Ramos (cell line): ENCODE measurements at regions not wholly inside any gene's neighbourhood (a gene's known extent, or its start where the extent isn't known, plus 50 kb on each side); places are given as distances from the start of the nearest gene placed in this dataset.
"Not testable (repeated sequence)": the region's sequence is repeated elsewhere in the genome, so short reads cannot be mapped to it uniquely, and the experiment has no call there.

Experiments
- in situ Hi-C: fragments of 300-500 bp; cut with MboI; formaldehyde crosslinking; loops from one replicate; pipeline ENCODE4 v1.14.3; 2022; ENCODE audit warnings: low sequenced_read_pairs; ENCODE audit not compliant: unreplicated experiment

GRCh38 chr4:175273995-175274753 is 356.0 kb downstream of the ADAM29 start:
- in situ Hi-C loops = no loop called here

- in situ Hi-C loops = no loop called here
These were observed 359.7 kb downstream of the ADAM29 start for GRCh38 chr4:175277816-175278215.

DNA sequence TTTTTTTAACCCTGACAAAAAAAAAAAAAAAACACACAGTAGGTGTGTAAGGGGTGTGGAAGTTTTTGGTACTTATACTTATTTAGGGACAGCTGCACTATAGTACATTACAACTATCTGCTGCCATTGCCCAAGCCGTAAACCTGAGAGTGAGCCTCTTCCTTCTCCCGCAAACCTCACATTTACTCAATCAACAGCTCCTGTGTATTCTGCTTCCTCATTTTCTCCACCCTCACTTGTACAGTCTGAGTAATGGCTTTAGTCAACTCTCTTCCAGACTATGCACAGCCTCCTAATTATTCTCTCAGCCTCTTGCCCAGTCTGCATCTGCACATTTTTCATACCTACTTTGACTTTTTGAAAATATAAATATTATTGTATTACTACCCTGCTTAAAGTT is 362.0 kb downstream of the ADAM29 start:
- in situ Hi-C loops = no loop called here

GRCh38 chr4:175281894-175282293 is 363.7 kb downstream of the ADAM29 start:
- in situ Hi-C loops = no loop called here

- in situ Hi-C loops = no loop called here
These were observed 364.2 kb downstream of the ADAM29 start for GRCh38 chr4:175282407-175282806.

DNA sequence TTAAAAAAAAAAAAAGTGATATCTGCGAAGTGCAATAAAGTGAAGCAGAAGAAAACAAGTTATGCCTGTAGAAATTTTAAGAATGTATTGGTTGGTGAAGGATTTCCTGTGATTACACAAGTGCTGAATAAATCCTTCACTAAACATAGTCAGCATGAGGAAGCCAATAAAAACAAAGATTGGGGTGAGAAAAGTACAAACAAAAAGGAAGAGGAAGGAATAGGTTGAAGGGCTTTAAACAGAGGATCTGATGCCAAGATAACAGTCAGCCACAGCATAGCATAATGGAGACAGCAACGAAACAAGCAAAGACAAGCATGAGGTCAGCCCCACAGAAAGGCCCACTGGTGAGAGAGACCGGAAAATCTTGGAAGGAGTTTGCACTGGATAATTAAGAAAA is 372.2 kb downstream of the ADAM29 start:
- in situ Hi-C loops = no loop called here

DNA sequence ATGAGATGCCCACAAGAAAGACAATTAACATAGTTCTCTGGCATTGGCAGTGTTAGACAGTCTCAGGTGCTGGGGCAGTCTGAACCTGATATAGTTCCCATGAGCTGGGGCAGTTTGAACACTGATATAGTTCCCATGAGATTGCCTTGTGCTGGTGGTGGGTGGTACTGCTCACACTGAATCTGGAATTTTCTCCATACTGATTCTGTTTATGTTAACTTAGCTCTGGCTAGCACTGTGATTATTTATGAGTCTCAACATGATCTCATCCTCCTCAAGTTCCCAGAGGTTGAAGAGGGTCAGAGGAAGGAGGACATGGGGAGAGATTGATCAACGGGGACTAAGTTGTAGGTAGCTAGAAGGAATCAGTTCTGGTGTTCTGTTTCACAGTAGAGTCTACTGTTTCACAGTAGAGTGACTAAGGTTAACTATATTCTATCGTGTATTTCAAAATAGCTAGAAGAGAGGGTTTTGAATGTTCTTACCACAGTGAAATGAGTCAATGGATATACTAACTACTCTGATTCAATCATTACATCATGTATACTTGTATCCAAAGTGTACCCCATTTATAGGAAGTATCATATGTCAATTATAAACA is 379.9 kb downstream of the ADAM29 start:
- in situ Hi-C loops = no loop called here

GRCh38 chr4:175306436-175306835 is 388.3 kb downstream of the ADAM29 start:
- in situ Hi-C loops = no loop called here

DNA sequence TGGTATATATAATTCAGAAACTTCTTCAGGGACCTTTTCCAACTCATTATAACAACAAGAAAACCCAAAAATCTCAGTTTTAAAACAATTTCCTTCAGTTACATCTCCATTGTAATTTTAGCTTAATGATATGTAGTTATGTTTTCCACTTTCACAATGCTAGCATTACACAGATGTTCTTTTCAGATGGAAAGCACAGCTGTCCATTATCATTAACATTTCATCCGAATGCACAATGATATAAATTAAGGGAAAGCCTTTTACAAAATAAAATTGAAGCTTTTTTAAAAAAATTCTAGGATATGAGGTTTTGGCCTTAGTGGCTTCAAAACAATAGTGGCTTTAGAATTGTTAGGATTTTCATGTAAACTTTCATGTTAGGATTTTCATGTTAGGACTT is 389.2 kb downstream of the ADAM29 start:
- in situ Hi-C loops = no loop called here

- in situ Hi-C loops = no loop called here
These were observed 390.1 kb downstream of the ADAM29 start for GRCh38 chr4:175308236-175308635.

DNA sequence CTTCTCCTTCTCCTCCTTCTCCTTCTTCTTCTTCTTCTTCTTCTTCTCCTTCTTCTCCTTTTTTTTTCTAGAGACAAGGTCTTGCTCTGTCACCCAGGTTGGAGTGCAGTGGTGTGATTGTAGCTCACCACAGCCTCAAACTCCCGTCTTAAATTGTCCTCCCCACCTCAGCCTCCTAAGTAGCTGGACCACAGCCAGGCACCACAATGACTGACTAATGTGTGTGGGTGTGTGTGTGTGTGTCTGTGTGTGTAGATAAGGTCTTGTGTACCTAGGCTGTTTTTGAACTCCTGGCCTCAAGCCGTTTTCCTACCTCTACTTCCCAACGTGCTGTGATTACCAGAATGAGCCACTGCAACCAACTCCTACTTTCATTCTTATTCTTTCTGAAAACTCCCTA is 390.9 kb downstream of the ADAM29 start:
- in situ Hi-C loops = no loop called here

- in situ Hi-C loops = no loop called here
These were observed 407.1 kb downstream of the ADAM29 start for GRCh38 chr4:175325230-175325629.

GRCh38 chr4:175326796-175327195 is 408.6 kb downstream of the ADAM29 start:
- in situ Hi-C loops = no loop called here

DNA sequence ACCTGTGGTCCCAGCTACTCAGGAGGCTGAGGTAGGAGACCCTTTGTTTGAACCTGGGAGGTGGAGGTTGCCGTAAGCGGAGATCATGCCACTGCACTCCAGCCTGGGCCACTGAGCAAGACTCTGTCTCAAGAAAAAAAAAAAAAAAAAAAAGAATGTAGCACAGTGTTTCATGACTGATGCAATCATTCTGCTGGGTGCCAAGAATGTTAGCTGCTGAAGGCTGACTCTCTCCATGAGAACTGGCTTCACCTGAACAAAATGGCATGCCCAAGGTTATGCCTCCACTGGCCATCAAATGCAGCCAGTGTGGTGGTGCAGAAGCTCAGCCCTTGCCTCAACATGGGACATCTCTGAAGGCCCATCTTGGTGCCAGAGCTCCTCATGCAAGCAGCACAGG is 412.1 kb downstream of the ADAM29 start:
- in situ Hi-C loops = no loop called here

DNA sequence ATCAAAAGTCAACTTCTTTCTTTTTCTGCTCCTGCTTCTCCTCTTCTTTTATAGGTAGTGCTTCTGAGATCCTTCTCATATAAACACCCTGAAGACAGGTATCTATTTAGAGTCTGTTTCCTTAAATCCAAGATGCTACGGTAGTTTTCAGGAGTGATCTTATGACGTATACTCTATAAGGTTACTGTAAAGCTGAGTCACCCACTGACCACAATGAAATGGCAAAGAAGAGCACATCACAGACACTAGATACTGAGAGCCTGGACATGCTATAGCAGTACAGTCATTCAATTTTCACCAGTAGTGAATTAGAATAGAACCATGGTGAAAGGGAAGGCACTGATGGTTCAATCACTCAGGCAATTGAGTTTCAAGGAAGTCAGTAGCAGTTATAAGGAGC is 412.5 kb downstream of the ADAM29 start:
- in situ Hi-C loops = no loop called here

DNA sequence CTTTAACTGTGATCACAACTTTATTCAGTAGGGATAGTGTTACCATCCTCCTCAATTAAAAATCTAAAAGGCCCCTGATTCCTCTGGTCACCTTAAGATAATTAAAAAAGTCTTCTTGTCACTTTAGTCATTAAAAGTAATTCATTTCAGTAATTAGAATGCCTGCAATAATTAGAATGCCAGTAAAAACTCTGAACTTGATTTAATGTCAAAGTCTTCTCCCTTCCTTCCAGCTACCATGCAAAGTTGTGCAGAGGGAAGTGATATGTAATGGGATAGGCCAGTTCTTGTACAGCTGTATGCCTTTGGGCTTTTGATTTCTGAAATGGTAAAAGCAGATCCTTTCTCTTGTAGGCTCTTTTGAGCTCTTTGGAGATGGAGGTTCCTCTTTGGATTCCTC is 417.2 kb downstream of the ADAM29 start:
- in situ Hi-C loops = no loop called here

DNA sequence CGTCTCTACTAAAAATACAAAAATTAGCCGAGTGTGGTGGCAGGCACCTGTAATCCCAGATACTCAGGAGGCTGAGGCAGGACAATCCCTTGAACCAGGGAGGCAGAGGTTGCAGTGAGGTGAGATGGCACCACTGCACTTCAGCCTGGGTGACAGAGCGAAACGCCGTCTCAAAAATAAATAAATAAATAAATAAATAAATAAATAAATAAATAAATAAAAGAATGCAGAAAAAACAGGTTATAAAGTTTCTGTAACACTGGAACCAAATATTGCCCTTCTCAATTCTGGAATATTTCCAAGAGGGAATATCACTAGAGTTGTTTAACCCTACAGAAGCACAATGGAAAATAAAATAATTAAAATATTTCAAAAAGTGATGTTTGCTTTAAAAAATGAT is 418.4 kb downstream of the ADAM29 start:
- in situ Hi-C loops = not testable (repeated sequence)

DNA sequence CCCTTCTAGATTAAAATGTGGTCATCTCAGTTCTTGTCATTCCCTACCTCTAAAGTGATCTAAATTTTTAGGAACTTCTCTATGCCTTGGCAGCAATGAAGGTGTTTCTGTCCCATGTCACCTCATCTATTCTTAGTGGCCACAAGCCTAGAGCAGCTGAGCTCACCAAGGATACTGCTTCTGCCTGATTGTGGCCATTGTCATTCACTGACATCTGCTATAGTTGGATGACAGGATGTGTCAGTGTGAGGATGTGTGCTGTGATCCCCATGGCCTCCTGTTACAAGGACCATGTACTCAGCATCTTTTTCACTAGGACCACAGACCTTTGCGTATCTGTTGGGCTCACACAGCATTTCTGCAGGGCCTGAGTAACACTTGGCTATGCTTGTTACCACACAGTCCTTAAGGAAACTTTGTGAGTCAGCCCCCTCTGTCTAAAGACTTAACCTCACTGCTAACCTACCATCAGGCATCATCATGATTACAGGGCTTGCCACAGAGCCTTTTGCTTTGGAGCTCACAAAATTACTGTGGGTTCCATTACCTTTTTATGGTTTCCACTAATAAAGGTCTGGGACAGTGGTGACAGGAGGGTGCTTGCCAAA is 421.0 kb downstream of the ADAM29 start:
- in situ Hi-C loops = no loop called here

- in situ Hi-C loops = no loop called here
These were observed 423.1 kb downstream of the ADAM29 start for GRCh38 chr4:175341203-175341755.

GRCh38 chr4:175346376-175346775 is 428.2 kb downstream of the ADAM29 start:
- in situ Hi-C loops = no loop called here

GRCh38 chr4:175350246-175350645 is 432.1 kb downstream of the ADAM29 start:
- in situ Hi-C loops = no loop called here
